NCI-H2107 treated with DMSO at 0.1 percent for 48 hours (cell line): ENCODE measurements at regions not wholly inside any gene's neighbourhood (a gene's known extent, or its start where the extent isn't known, plus 50 kb on each side); places are given as distances from the start of the nearest gene placed in this dataset.
"Not testable (repeated sequence)": the region's sequence is repeated elsewhere in the genome, so short reads cannot be mapped to it uniquely, and the experiment has no call there.

Source experiments
- DNase-seq: peaks from one replicate; lab custom pipeline; 2025; ENCODE audit not compliant: unreplicated experiment; lab: John Stamatoyannopoulos, UW

GRCh38 chr5:122599000-122599399 is 175.9 kb upstream of the SNX2 start:
- DNase-seq: no peak

GRCh38 chr5:122600924-122601323 is 174.0 kb upstream of the SNX2 start:
- DNase-seq: no peak

GRCh38 chr5:122602700-122603099 is 172.2 kb upstream of the SNX2 start:
- no peak for DNase-seq

- DNase-seq: no peak
Observed at GRCh38 chr5:122605236-122605635, 169.6 kb upstream of the SNX2 start.

GRCh38 chr5:122607818-122608217 is 167.1 kb upstream of the SNX2 start:
- DNase-seq: no peak

GRCh38 chr5:122608222-122608621 is 166.7 kb upstream of the SNX2 start:
- no peak for DNase-seq

GRCh38 chr5:122611406-122611805 is 163.5 kb upstream of the SNX2 start:
- no peak for DNase-seq

GRCh38 chr5:122612901-122613300 is 162.0 kb upstream of the SNX2 start:
- DNase-seq: no peak

GRCh38 chr5:122615146-122615545 is 159.7 kb upstream of the SNX2 start:
- no peak for DNase-seq

- DNase-seq: no peak
Observed at GRCh38 chr5:122615832-122616231, 159.0 kb upstream of the SNX2 start.

GRCh38 chr5:122618046-122618445 is 156.8 kb upstream of the SNX2 start:
- DNase-seq: not testable (repeated sequence)

GRCh38 chr5:122620768-122621167 is 154.1 kb upstream of the SNX2 start:
- not testable (repeated sequence) for DNase-seq

GRCh38 chr5:122628714-122629113 is 146.2 kb upstream of the SNX2 start:
- not testable (repeated sequence) for DNase-seq

- no peak for DNase-seq
Observed at GRCh38 chr5:122629121-122629677, 145.7 kb upstream of the SNX2 start.

GRCh38 chr5:122638581-122638980 is 136.3 kb upstream of the SNX2 start:
- DNase-seq: no peak

- no peak for DNase-seq
Observed at GRCh38 chr5:122639033-122639432, 135.8 kb upstream of the SNX2 start.

GRCh38 chr5:122639864-122640263 is 135.0 kb upstream of the SNX2 start:
- DNase-seq: no peak

GRCh38 chr5:122649080-122649479 is 125.8 kb upstream of the SNX2 start:
- DNase-seq: no peak

GRCh38 chr5:122653087-122654017 is 121.5 kb upstream of the SNX2 start:
- no peak for DNase-seq

- DNase-seq: no peak
Observed at GRCh38 chr5:122656160-122656559, 118.7 kb upstream of the SNX2 start.

- no peak for DNase-seq
Observed at GRCh38 chr5:122656577-122656976, 118.3 kb upstream of the SNX2 start.

GRCh38 chr5:122661496-122662180 is 113.2 kb upstream of the SNX2 start:
- DNase-seq: no peak
